Activated naive CD4-positive, alpha-beta T cell treated with anti-CD3 and anti-CD28 coated beads, Interleukin-2, amount 50 U/mL, for 16 hours (primary cell): ENCODE measurements at regions not wholly inside any gene's neighbourhood (a gene's known extent, or its start where the extent isn't known, plus 50 kb on each side); places are given as distances from the start of the nearest gene placed in this dataset.
"Not testable (repeated sequence)": the region's sequence is repeated elsewhere in the genome, so short reads cannot be mapped to it uniquely, and the experiment has no call there.

Experiments
- DNase-seq: peaks from one replicate; pipeline ENCODE4 v3.0.0-alpha.2; 2020

DNA sequence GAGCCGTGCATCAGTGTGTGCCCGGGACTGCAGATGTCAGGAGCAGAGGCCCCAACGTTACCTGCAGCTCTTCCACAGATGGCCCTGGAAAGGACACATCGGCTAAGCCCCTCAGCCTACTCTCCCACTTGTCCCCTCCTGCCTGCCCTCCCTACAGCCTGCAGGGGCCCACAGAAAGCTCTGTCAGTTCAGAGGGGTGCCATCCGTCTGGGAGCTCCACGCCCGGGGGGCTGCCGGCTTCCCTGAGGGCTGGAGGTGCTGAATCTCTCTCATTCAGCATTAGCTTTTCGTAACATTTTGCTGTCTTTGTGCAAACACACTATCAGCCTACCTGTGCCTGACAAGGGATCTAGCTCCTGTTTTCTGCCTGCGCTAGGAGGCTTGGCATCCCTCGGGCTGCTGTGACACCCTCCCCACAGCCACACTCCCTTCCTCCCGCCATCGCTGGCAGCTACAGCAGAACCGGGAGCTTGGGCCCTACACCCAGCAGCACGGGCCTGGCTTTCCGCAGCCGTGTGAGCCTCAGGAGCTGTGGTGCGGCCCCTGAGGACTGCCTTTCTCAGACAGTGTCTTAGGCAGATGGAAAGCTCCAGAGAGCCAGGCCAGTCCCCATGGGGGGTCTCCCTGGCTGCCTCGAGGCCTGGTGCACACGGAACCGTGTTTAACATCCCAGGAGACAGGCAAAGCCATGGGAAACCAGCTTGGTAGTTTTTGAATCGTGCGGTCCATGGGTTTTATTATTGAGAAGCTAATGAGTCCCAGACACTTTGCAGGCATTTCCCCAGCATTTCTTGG, 198.3 kb upstream of the B3GAT1 start:
- DNase-seq: no peak

DNA sequence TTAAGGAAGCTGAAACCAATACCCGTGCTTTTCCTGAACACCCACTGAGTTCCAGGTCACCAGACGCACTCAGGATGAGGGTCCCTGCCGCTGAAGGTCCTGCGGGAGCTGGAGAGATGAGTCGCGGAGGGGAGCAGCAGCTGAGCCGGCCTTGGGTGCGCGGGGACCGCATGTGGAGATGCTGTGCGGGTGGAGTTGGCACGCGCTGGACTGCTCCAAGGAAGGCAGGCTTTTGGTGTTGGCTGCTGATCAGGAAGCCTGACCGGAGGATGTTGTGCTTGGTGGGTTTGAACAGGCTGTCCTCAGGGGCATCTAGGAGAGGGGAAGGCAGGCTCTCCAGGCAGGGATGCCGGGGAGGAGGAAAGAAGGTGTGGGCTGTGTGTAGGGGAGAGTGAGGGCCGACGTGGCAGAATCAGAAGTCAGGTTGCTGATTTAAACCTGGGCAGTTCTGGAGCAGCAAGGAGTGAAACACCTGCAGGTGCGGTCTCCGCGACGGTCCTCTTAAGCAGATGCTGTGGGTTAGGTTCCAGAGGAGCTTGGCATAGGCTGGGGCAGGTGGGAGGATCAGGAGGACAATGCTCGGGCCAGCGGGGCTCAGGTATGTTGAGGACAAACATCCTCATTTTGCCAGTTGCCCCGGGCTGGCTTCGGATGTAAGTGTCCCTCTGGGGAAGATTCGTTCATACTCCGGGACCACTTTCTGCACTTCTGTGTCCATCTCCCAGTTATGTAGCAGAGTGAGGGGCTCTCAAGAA, 197.5 kb upstream of the B3GAT1 start:
- no peak for DNase-seq

DNA sequence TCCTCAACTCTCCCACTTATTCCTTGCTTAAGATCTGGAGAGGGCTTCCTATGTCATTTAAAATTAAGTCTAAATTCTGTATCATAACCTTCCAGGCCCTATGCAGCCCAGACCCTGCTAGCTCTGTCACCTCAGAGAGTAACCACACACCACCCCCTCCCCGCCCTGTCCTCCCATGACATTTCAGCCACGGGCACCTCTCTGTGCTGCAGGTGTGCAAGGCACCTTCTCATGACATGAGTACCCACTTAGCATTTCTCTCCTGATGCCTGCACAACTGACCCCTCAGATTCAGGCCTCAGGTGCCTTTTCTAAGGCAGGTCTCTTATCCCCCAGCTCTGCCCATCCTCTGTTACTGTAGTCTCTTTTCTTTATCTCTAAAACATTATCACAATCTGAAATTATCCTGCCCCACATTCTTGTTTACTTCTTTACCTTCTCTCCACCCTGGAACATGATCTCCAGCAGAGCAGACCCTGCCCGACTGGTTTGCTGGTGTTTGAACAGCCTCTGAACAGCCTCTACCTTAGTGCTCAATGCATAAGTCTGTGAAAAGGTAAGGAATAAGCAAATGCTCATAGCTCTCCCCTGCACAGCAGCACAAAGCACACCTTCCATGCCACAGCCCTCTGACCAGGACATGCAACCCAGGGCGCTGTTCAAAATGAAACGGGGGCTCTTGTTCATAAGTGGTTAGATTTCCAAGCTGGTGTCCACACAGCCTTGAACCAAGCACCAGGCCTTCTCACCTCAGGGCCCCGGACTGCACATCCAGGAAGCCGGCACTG, 196.1 kb upstream of the B3GAT1 start:
- DNase-seq: no peak

DNA sequence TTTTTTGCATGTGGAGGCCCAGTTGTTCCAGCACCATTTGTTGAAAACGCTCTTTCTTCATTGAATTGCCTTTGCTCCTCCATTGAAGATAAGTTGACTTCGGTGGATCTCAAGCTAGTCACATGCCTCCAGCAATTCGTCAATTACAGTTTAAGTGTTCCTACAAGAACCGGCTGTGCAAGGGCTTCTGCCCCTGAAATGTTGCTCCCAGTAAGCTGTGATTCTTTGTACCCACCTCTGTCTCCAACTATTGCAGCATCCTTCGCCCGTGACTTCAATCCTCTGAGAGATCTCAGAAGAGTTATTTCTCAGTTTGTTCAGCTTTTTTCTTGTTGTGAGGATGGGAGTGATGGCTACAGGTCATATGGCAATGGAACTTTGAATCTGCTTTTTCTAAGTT, 194.2 kb upstream of the B3GAT1 start:
- DNase-seq: no peak

DNA sequence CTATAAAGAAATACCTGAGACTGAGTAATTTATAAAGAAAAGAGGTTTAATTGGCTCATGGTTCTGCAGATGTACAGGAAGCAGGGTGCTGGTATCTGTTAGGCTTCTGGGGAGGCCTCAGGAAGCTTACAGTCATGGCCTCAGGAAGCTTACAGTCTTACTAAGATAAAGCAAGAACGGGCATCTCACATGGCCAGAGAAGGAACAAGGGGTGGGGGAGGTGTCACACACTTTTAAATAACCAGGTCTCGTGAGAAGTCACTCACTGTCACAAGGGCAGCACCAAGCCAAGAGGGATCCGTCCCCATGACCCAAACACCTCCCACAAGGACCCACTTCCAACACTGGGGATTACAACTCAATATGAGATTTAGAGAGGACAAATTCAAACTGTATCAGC, 192.8 kb upstream of the B3GAT1 start:
- DNase-seq: no peak

DNA sequence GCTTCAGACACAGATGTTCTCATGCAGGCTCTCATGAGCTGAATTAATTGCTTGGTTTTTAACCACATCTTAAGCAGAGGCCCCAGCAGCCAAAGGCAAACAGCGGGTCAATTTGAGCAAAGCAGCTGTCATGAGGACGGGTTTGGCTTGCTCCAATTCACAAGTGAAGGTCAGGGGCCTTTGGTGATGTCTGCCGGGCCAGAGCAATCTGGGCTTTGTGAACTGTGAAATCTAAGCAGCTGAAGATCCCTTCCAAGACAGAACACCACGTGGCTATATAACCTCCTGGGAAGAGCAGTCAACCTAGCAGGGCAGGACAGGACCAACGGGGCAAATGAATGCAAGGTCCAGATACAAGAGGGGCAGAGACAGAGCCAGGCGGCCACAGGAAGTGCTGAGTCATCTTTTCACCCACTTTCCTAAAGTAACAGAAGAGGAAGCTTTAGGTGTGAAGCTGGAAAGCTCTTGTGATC, 187.3 kb upstream of the B3GAT1 start:
- no peak for DNase-seq

DNA sequence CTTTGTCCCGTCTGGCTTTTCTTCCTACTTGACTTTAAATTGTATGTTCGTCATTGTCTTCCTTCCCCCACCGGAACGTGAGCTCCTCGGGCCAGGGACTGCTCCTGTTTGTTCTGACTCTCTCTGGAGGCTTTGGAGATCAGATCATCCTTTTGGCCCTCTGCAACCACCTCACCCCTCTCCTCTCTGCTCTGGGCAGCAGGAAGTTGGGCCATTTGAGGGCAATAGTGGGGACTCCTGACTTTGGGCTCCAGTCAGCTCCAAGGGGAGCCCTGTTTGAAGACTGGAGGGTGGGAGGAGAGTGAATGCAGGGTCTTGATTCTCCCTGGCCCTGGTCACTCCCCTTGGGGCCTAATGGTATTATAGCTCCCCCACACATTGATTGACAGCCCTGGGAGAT, 186.3 kb upstream of the B3GAT1 start:
- DNase-seq: no peak

DNA sequence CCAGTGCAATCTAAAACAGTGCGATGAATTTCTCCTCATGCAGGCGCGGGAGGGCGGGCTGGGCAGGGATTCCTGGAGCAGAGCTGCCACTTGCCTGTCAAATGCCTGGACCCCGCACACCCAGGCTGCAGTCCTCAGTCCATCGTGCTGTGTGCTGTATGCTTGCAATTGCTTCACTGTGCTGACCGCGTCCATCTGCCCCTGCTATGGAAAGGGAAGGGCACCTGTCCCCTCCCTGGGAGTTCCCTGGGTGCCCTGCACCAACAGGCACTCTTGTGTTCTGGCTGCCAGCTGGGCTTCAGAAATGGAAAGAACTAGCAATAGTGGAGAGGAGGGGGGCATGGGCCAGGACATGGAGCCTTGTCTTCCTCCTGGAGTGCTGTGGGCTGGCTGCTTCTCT, 185.4 kb upstream of the B3GAT1 start:
- DNase-seq: no peak

DNA sequence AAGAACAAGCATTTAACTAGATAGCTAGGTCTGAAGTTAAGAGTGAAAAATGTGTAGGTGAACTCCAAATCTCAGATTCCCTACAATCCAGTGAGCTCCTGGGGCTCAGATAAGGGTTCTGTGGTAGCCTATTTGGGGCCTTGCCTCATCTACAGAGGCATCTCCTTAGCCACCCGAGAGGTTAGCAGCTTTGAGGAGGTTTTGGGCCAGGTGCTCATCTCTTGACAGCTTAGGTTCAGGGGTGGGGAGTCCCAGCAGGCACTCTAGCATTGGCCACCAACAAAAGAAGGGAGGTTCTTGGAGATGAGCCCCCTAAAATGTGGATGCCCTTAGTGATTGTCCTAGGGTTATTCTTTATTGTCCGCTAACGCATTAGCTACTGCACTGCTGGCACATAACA, 184.4 kb upstream of the B3GAT1 start:
- no peak for DNase-seq

DNA sequence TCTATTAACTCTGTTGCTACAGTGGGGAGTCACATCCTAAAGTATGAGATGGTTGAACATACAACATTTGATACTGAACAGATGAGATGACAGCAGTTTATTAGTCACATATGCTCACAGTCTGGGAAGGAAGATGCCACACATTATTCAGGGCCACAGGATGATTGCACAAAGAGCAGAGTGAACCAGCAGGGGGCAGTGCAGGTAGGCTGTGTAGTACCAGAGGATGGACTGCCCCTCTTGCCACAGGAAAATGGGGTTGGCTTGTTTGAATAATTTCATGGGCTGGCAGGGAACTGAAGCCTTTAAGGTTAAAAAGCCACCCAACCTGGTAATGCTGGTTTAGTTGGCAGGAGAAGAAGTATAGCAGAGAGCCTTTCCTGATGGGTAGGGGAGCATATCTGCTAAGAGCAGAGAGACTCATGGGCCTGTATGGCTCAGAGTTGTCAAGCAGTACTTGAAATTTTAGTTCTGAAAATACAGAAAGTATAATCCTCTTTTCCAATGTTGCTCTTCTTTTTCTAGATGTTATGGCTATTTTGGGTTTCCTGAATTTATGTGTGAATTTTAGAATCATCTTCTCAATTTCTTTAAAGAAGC, 180.4 kb upstream of the B3GAT1 start:
- DNase-seq: peak; percentile 39

DNA sequence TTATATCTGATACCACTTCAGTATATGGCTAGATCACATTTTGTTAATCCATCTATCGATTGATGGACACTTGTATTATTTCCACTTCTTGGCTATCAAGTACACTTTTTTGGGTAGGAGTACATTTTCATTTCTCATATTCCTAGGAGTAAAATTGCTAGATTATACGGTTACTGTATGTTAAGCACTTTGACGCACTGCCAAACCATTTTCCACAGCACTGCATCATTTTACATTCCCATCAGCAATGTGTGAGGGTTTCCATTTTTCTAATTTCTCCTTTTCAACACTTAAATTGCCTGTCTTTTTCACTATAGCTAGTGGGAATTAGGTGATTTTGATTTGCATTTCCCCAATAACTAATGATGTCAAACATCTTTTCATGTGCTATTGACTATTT, 179.3 kb upstream of the B3GAT1 start:
- DNase-seq: no peak

DNA sequence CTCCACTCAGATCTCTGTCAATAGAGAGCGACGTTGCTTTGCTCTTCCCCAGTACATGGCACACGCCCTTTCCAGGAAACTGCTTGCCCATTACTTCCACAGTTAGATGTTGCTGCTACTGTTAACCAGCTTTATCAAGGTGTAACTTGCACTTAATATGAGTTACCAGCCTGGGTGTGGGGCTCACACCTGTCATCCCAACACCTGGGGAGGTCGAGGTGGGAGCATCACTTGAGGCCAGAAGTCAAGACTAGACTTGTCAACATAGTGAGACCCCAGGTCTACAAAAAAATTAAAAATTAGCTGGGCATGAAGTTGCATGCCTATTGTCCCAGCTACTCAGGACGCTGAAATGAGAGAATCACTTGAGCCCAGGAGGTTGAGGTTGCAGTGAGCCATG, 177.1 kb upstream of the B3GAT1 start:
- DNase-seq: no peak

DNA sequence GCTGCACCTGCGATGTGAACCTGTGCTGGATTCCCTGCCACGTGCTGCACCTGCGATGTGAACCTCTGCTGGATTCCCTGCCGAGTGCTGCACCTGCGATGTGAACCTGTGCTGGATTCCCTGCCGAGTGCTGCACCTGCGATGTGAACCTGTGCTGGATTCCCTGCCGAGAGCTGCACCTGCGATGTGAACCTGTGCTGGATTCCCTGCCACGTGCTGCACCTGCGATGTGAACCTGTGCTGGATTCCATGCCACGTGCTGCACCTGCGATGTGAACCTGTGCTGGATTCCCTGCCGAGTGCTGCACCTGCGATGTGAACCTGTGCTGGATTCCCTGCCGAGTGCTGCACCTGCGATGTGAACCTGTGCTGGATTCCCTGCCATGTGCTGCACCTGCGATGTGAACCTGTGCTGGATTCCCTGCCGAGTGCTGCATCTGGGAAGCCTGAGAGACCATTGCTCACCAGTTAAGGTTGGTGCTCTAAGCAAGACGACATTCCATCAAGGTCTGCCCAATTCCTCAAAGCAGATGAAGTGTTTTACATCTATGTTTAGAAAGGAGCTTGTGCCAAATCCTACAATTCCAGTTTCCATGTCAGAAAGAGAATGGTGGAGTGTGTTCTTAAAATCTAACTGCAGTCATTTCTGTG, 176.5 kb upstream of the B3GAT1 start:
- DNase-seq: not testable (repeated sequence)

DNA sequence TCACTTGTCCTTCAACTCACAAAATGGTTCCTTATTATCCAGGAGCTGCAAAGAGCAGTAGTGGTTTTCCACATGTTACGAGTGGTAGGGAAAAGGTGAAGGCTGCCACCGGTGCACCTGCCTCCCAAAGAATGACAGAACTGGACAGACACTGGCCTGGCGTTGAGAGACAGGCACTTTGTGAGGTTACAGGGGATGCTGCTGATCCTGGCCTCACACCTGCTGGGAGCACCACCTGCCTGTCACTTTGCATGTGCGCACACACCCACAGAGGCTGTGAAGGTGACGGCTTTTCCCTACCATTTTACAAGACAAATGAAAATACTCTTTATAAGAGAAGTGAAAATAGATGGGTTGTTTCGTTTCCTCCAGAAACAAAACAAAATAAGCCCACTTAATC, 175.3 kb upstream of the B3GAT1 start:
- no peak for DNase-seq

DNA sequence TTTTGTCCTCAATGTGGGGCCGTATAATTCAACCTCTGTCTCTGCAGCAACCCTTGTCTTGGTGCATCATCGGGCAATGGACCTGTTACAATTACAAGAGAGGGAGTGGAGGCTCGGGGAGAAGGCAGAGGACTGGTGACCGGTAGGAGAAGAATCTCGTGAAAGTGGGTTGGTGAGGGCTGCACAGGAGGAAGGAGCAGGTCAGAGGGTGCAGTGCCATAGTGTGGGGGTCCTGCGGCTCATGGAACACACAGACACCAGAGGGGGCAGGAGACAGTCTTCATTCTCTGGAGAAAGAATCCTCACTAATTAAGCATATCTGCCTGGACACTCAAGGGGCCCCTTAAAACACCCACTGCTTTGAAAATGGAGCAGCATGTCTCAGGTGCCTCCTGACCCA, 174.7 kb upstream of the B3GAT1 start:
- no peak for DNase-seq

DNA sequence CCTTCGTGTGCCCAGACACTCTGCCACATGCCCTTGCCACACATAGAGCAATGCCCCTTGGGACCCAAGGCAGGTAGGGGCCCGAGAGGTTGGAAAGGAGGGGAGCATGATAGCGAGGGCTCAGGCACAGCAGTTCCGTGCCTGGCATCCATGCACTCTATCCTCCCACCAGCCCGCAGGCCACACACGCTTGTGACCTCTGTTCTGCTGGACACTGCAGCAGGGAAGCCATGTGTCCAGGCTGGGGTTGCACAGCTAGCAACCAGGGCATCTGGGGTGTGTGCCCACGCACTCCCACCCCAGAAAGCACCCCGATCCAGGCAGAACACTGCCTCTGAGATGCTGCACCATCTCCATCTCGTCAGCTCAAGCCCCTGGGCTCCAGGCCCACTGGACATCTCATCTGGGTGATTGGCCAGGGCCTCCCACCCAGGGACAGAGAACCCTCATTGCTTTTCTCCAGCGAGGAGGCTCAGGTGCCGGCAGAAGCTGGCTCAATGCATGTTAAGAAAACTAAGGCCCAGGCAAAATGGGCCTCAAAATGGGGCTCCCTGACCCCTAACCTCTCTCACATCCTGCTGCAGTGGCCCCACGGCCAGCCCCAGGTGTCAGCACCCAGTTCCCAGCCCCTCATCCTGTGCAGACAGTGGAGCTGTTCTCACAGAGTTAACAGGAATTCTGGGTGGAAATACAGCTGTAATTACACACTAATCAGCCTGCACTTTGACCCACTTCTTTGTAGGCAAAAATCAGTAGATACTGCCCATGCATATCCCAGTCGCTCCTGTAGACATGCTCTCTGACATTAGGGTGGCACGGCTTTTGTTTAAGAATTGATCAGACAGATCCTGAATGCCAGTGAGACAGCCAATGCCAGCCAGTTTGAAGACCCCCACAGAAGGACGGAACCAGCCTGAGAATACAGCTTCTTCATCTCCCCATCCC, 173.9 kb upstream of the B3GAT1 start:
- no peak for DNase-seq

DNA sequence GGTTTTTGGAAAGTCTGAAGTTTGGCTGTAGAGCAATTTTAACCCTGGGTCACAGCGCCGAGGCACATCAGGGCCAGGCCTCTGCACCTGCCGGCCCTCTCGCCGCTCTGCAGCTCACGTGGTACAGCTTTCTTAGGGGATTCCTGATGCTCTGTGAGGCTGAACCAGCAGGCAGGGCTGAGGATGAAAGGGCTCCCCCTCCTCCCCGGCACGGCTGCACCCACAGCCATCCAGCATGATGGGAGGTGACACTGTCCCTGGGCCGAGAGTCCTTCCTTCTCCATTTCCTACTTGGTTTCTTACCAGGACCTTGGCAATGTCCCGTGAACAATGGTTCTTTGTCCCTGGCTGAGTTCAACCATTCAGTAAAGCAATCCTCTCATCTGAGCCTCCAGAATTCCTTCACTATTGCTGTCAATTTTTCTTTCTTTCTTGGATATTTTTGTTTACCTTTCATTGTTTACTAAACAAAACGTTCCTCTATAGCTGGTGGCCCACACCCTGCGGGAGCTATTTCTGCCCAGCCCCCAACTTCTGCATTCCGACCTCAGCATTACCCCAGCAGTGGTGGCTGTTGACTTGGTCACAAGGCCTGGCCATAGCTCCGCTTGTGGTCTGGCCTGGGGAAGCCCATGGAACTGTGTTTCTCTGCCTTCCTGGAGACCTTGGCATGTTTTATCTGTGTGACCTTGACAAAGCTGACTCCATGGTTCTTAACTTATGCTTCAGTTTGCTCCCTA, 172.8 kb upstream of the B3GAT1 start:
- no peak for DNase-seq

DNA sequence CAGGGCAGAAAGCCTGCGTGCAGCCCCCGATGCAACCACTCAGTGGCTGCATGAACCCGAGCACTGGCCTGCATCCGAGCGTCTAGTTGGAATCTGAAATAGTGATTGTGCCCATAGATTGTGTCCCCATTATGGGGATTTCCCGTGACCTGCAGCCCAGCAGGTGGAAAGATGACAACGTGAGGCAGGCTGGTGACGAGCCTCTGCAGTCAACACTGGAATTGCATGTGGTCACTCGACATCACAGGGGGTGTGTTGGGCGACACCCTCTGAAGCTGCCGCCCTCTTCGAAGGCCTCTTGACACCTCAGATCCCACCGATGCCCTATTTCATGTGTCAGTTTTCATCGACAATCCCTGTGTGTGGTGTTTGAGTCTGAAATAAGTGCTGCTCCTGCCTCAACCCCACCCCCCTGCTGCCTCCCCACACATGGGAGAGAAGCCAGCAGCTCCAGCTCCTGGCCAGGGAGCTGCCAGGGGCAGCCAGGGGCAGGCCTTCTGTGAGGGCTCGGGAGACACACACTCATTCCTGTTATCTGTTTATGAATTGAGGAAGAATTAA, 172.0 kb upstream of the B3GAT1 start:
- no peak for DNase-seq

DNA sequence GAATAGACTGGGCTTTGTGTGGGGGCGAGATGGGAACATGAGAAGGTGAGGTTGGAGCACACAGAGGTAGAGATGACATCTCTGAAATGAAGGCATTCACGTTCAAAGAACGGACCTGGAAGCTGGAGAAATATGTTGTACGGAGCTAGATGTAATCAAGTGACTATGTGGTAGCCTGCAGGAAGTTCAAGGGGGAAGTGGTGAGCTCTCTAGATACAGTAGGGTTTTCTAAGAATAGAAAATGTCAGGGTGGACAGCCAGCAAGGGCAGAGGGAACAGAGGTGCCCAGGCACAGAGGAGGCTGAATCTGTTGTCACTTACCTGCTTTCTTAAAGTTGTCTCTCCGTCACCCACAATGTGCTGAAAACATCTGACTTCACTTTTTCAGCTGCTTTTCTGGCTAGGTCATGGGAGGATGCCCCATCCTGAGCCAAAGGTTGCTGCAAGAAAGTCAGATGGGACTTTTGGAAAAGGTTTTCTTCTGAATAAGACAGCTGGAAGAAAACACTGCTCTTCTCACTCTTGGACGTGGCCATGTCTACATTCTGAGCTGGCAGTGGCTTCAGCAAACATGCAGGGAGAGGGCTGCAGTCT, 171.5 kb upstream of the B3GAT1 start:
- no peak for DNase-seq

DNA sequence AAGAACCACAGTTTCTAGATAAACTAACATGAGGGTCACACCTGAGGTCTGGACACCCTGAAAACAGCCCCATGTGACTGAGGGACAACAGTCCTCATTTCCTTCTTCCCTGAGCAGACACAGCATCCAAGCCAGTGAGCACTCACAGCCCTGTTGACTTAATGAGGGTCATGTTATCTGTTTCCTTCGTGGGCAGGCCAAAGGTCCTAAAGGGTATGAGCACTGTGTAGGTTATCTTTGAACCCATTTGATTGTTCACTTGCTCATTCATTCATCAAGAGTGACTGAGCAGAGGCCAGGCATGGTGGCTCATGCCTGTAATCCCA, 170.7 kb upstream of the B3GAT1 start:
- DNase-seq: no peak
